Smooth muscle cell (in vitro differentiated cells): ENCODE measurements at regions not wholly inside any gene's neighbourhood (a gene's known extent, or its start where the extent isn't known, plus 50 kb on each side); places are given as distances from the start of the nearest gene placed in this dataset.

Experiments used
- DNase-seq: peaks from one replicate; lab custom pipeline; 2025; ENCODE audit not compliant: unreplicated experiment; lab: John Stamatoyannopoulos, UW
- H2AFZ ChIP-seq: fragments of 200-600 bp; sonication (generic); 2 replicates; pipeline ENCODE4 v1.6.0; 2016; ENCODE audit warnings: antibody characterized with exemption, low read depth, mild to moderate bottlenecking
- H3F3A ChIP-seq: fragments of 200-600 bp; sonication (generic); 2 replicates; pipeline ENCODE4 v1.6.0; 2017; ENCODE audit warnings: antibody characterized with exemption, low read depth
- H3K27ac ChIP-seq: fragments of 200-600 bp; sonication (generic); 2 replicates; pipeline ENCODE4 v1.5.1; 2016; ENCODE audit warnings: low read depth, mild to moderate bottlenecking
- H3K27me3 ChIP-seq: fragments of 200-600 bp; sonication (generic); 2 replicates; pipeline ENCODE4 v1.6.1; 2016; ENCODE audit warnings: low read depth, mild to moderate bottlenecking
- H3K36me3 ChIP-seq: fragments of 200-600 bp; sonication (generic); 2 replicates; pipeline ENCODE4 v1.5.1; 2016; ENCODE audit warnings: low read depth
- H3K4me1 ChIP-seq: fragments of 200-600 bp; sonication (generic); 2 replicates; pipeline ENCODE4 v1.5.1; 2016; ENCODE audit warnings: low read depth
- H3K4me2 ChIP-seq: fragments of 200-600 bp; sonication (generic); 2 replicates; pipeline ENCODE4 v1.6.0; 2016; ENCODE audit warnings: mild to moderate bottlenecking
- H3K4me3 ChIP-seq: fragments of 200-600 bp; sonication (generic); 2 replicates; pipeline ENCODE4 v1.5.1; 2016; ENCODE audit warnings: mild to moderate bottlenecking
- H3K79me2 ChIP-seq: fragments of 200-600 bp; sonication (generic); 2 replicates; pipeline ENCODE4 v1.6.0; 2016; ENCODE audit warnings: low read depth, mild to moderate bottlenecking
- H3K9ac ChIP-seq: fragments of 200-600 bp; sonication (generic); 2 replicates; pipeline ENCODE4 v1.6.0; 2016; ENCODE audit warnings: low read depth
- H3K9me3 ChIP-seq: fragments of 200-600 bp; sonication (generic); replicated peaks from 2 replicates; pipeline ENCODE4 v1.5.1; 2016; ENCODE audit warnings: low read depth
- H4K20me1 ChIP-seq: fragments of 200-600 bp; sonication (generic); 2 replicates; pipeline ENCODE4 v1.6.0; 2016; ENCODE audit warnings: low read depth
- WGBS: methylation state at CpG from one replicate; pipeline ENCODE4 v1.1.7; 2016; ENCODE audit warnings: low lambda C conversion rate; 5-methylcytosine and 5-hydroxymethylcytosine counted together
- TF ChIP-seq, protein P1 (sequence below): fragments of 200-600 bp; sonication (generic); IDR thresholded peaks from 2 replicates; pipeline ENCODE4 v1.5.1; 2017; ENCODE audit warnings: borderline replicate concordance, mild to moderate bottlenecking, antibody characterized with exemption; ENCODE audit not compliant: insufficient read depth, poor library complexity, severe bottlenecking

GRCh38 chr6:3948866-3949265 is 99.7 kb downstream of the FAM50B start:
- no peak overlapping the region for H3K4me3 ChIP-seq
- H4K20me1 ChIP-seq = no peaks in the 10 kb centered on the region
- H3F3A ChIP-seq = no peaks in the 10 kb centered on the region
- H3K36me3 ChIP-seq = no peaks in the 10 kb centered on the region
- H3K4me2 ChIP-seq = no peak overlapping the region
- TF ChIP-seq, protein P1, sequence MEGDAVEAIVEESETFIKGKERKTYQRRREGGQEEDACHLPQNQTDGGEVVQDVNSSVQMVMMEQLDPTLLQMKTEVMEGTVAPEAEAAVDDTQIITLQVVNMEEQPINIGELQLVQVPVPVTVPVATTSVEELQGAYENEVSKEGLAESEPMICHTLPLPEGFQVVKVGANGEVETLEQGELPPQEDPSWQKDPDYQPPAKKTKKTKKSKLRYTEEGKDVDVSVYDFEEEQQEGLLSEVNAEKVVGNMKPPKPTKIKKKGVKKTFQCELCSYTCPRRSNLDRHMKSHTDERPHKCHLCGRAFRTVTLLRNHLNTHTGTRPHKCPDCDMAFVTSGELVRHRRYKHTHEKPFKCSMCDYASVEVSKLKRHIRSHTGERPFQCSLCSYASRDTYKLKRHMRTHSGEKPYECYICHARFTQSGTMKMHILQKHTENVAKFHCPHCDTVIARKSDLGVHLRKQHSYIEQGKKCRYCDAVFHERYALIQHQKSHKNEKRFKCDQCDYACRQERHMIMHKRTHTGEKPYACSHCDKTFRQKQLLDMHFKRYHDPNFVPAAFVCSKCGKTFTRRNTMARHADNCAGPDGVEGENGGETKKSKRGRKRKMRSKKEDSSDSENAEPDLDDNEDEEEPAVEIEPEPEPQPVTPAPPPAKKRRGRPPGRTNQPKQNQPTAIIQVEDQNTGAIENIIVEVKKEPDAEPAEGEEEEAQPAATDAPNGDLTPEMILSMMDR = no peak
- no peaks in the 10 kb centered on the region for H3K79me2 ChIP-seq
- H3K9me3 ChIP-seq = no peaks in the 10 kb centered on the region
- H2AFZ ChIP-seq = no peak overlapping the region
- no peak for DNase-seq
- no peaks in the 10 kb centered on the region for H3K4me1 ChIP-seq
- H3K27ac ChIP-seq = no peak overlapping the region
- 71% methylated on average over 4 of the region's 4 CpGs for WGBS
- H3K9ac ChIP-seq = no peak overlapping the region
- no peaks in the 10 kb centered on the region for H3K27me3 ChIP-seq

DNA sequence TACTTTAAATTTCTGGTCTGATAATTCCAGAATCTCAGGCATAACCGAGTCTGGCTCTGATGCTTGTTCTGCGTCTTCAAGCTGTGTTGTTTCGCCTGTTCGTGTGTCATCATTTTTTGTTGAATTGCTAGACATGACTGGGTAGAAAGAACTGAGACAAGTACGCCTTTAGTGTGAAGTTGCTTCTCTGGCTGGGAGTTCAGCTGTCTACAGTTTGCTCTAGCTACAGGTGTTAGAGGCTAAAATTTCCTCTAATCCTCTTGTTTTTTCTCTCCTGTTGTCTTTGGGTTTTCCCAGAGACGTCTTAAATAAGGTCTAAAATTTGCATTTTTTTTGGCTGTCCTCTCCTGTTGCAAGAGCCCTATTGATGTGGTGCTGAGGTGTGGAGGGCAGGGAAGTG is 100.3 kb downstream of the FAM50B start:
- Histone ChIP-seq H2AFZ (no peak overlapping the region), H4K20me1 (no peaks in the 10 kb centered on the region), H3K4me1 (no peaks in the 10 kb centered on the region), H3K79me2 (no peaks in the 10 kb centered on the region), H3F3A (no peaks in the 10 kb centered on the region), H3K9me3 (no peaks in the 10 kb centered on the region), H3K4me2 (no peak overlapping the region), H3K36me3 (no peaks in the 10 kb centered on the region), H3K27ac (no peak overlapping the region), H3K4me3 (no peak overlapping the region), H3K27me3 (no peaks in the 10 kb centered on the region), H3K9ac (no peak overlapping the region)
- 92% methylated on average over 6 of the region's 6 CpGs for WGBS
- TF ChIP-seq, protein P1 = no peak
- DNase-seq = no peak

DNA sequence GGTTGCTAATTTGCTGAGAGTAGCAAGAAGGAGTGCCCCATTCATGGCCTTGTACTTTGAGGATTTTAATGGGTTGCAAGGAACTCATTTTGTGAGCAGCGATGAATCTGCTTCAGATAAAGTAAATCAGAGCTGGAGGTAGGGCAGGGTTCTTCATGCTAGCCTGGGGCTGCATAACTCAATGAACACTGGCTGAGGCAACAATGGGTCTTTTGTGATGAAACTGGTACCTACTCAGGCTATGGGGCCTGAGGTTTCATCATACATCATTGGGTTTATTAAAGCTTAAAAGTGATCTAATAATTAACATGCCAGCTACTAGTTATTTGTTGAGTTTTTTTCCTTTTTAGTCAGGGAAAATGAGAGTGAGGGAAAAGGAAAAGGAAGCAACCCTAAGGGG is 106.9 kb downstream of the FAM50B start:
- Histone ChIP-seq H3K4me2 (no peak overlapping the region), H3K27ac (no peak overlapping the region), H4K20me1 (no peaks in the 10 kb centered on the region), H3K27me3 (no peaks in the 10 kb centered on the region), H3K9me3 (no peaks in the 10 kb centered on the region), H3K9ac (no peak overlapping the region), H2AFZ (no peak overlapping the region), H3K4me1 (no peaks in the 10 kb centered on the region), H3K79me2 (no peaks in the 10 kb centered on the region), H3K36me3 (no peaks in the 10 kb centered on the region), H3F3A (no peaks in the 10 kb centered on the region), H3K4me3 (no peak overlapping the region)
- 91% methylated on average over 1 of the region's 1 CpG for WGBS
- TF ChIP-seq, protein P1 = no peak
- DNase-seq = no peak

- H2AFZ ChIP-seq = no peak overlapping the region
- H3F3A ChIP-seq = no peaks in the 10 kb centered on the region
- H4K20me1 ChIP-seq = no peaks in the 10 kb centered on the region
- WGBS = 88% methylated on average over 1 of the region's 1 CpG
- H3K4me3 ChIP-seq = no peak overlapping the region
- H3K9ac ChIP-seq = no peak overlapping the region
- no peaks in the 10 kb centered on the region for H3K27me3 ChIP-seq
- H3K27ac ChIP-seq = no peak overlapping the region
- no peaks in the 10 kb centered on the region for H3K4me1 ChIP-seq
- no peaks in the 10 kb centered on the region for H3K79me2 ChIP-seq
- no peak overlapping the region for H3K4me2 ChIP-seq
- DNase-seq = no peak
- no peaks in the 10 kb centered on the region for H3K9me3 ChIP-seq
- H3K36me3 ChIP-seq = no peaks in the 10 kb centered on the region
- TF ChIP-seq, protein P1 = no peak
Measured at GRCh38 chr6:3957321-3957720, 108.1 kb downstream of the FAM50B start.
